H9 (cell line): ENCODE measurements at regions not wholly inside any gene's neighbourhood (a gene's known extent, or its start where the extent isn't known, plus 50 kb on each side); places are given as distances from the start of the nearest gene placed in this dataset.
A peak's percentile ranks its signal among the peaks of the same experiment; 100 is the strongest.

Experiments used
- DNase-seq: peaks from one replicate; pipeline ENCODE4 v3.0.0-alpha.2; 2017
- H2AFZ ChIP-seq: one replicate; pipeline ENCODE4 v1.6.1; 2013; ENCODE audit warnings: mild to moderate bottlenecking, low read length, control low read depth, moderate library complexity
- H2AK5ac ChIP-seq: 2 replicates; pipeline ENCODE4 v1.6.1; 2013; ENCODE audit warnings: low read length, control low read depth, mixed read lengths; ENCODE audit not compliant: insufficient read length
- H2BK120ac ChIP-seq: one replicate; pipeline ENCODE4 v1.6.1; 2013; ENCODE audit warnings: low read depth, mild to moderate bottlenecking, low read length, control low read depth, inconsistent platforms; ENCODE audit not compliant: poor library complexity, severe bottlenecking
- H2BK12ac ChIP-seq: 2 replicates; pipeline ENCODE4 v1.6.1; 2013; ENCODE audit warnings: low read length, control low read depth, mixed read lengths, low read depth; ENCODE audit not compliant: insufficient read length
- H2BK15ac ChIP-seq: 2 replicates; pipeline ENCODE4 v1.6.1; 2013; ENCODE audit warnings: low read depth, low read length, control low read depth
- H2BK20ac ChIP-seq: one replicate; pipeline ENCODE4 v1.6.1; 2013; ENCODE audit warnings: low read depth, mild to moderate bottlenecking, low read length, control low read depth, inconsistent platforms; ENCODE audit not compliant: poor library complexity, severe bottlenecking
- H2BK5ac ChIP-seq: 2 replicates; pipeline ENCODE4 v1.6.1; 2013; ENCODE audit warnings: low read length, control low read depth, mixed read lengths; ENCODE audit not compliant: insufficient read length
- H3K14ac ChIP-seq: 2 replicates; pipeline ENCODE4 v1.6.1; 2013; ENCODE audit warnings: low read length, control low read depth; ENCODE audit not compliant: insufficient read depth
- H3K18ac ChIP-seq: 2 replicates; pipeline ENCODE4 v1.6.1; 2013; ENCODE audit warnings: low read depth, mild to moderate bottlenecking, mixed read lengths, low read length, control low read depth; ENCODE audit not compliant: insufficient read length
- H3K23ac ChIP-seq: 2 replicates; pipeline ENCODE4 v1.6.1; 2013; ENCODE audit warnings: low read length, control low read depth, mixed read lengths, low read depth; ENCODE audit not compliant: insufficient read length
- H3K23me2 ChIP-seq: 2 replicates; pipeline ENCODE4 v1.6.1; 2013; ENCODE audit warnings: low read depth, mild to moderate bottlenecking, mixed read lengths, low read length, control low read depth; ENCODE audit not compliant: insufficient read length, poor library complexity, severe bottlenecking
- H3K27ac ChIP-seq: 2 replicates; pipeline ENCODE4 v1.5.1; 2013; ENCODE audit warnings: low read length, control low read depth, mixed read lengths, low read depth; ENCODE audit not compliant: insufficient read length
- H3K27me3 ChIP-seq: 2 replicates; pipeline ENCODE4 v1.6.1; 2013; ENCODE audit warnings: low read length, control low read depth, inconsistent platforms; ENCODE audit not compliant: insufficient read depth
- H3K4ac ChIP-seq: 2 replicates; pipeline ENCODE4 v1.6.1; 2013; ENCODE audit warnings: low read depth, mild to moderate bottlenecking, control low read depth, inconsistent platforms, low read length, moderate library complexity
- H3K4me1 ChIP-seq: 2 replicates; pipeline ENCODE4 v1.6.1; 2013; ENCODE audit warnings: low read length, control low read depth, inconsistent platforms; ENCODE audit not compliant: insufficient read depth
- H3K4me2 ChIP-seq: 2 replicates; pipeline ENCODE4 v1.6.1; 2013; ENCODE audit warnings: low read length, control low read depth, mixed read lengths; ENCODE audit not compliant: insufficient read length, insufficient read depth
- H3K56ac ChIP-seq: 2 replicates; pipeline ENCODE4 v1.6.1; 2013; ENCODE audit warnings: low read depth, mild to moderate bottlenecking, mixed read lengths, low read length, control low read depth; ENCODE audit not compliant: insufficient read length
- H3K79me1 ChIP-seq: 2 replicates; pipeline ENCODE4 v1.6.1; 2013; ENCODE audit warnings: low read depth, mild to moderate bottlenecking, moderate library complexity, low read length, control low read depth, inconsistent platforms; ENCODE audit not compliant: insufficient read depth, poor library complexity, severe bottlenecking
- H3K79me2 ChIP-seq: 2 replicates; pipeline ENCODE4 v1.6.1; 2013; ENCODE audit warnings: low read length, control low read depth, inconsistent platforms; ENCODE audit not compliant: insufficient read depth
- H3K9ac ChIP-seq: 2 replicates; pipeline ENCODE4 v1.6.1; 2013; ENCODE audit warnings: low read length, control low read depth, mixed read lengths; ENCODE audit not compliant: insufficient read length; ENCODE audit errors: extremely low read depth
- H3K9me3 ChIP-seq: one replicate; pipeline ENCODE4 v1.6.1; 2013; ENCODE audit warnings: low read depth, low read length, inconsistent platforms; ENCODE audit not compliant: control insufficient read depth
- H3T11ph ChIP-seq: one replicate; pipeline ENCODE4 v1.6.1; 2013; ENCODE audit warnings: mild to moderate bottlenecking, low read length, control low read depth, inconsistent platforms
- H4K20me1 ChIP-seq: one replicate; pipeline ENCODE4 v1.6.1; 2013; ENCODE audit not compliant: control insufficient read depth, insufficient read length, insufficient read depth
- H4K5ac ChIP-seq: 2 replicates; pipeline ENCODE4 v1.6.1; 2013; ENCODE audit warnings: low read depth, mild to moderate bottlenecking, mixed read lengths, low read length, control low read depth; ENCODE audit not compliant: insufficient read length
- H4K8ac ChIP-seq: replicated peaks from 2 replicates; pipeline ENCODE4 v1.6.1; 2013; ENCODE audit warnings: low read length, control low read depth, mixed read lengths, low read depth; ENCODE audit not compliant: insufficient read length
- H4K91ac ChIP-seq: 2 replicates; pipeline ENCODE4 v1.6.1; 2013; ENCODE audit warnings: low read depth, mild to moderate bottlenecking, moderate library complexity, mixed read lengths, low read length, control low read depth; ENCODE audit not compliant: insufficient read length
- H3K27ac Mint-ChIP-seq, 3 experiments: 2 replicates in 2 of 3; 3 replicates in 1 of 3; pipeline ENCODE4 v1.8.0; 2020 to 2021; ENCODE audit warnings: mixed read lengths in 3 of 3, mild to moderate bottlenecking in 1 of 3, moderate library complexity in 1 of 3
- H3K27me3 Mint-ChIP-seq: 2 replicates; pipeline ENCODE4 v1.8.0; 2021; ENCODE audit warnings: low read depth, mild to moderate bottlenecking, moderate library complexity, mixed read lengths
- H3K36me3 Mint-ChIP-seq, 3 experiments: 2 replicates in 2 of 3; 3 replicates in 1 of 3; pipeline ENCODE4 v1.8.0; 2020 to 2021; ENCODE audit warnings: low read depth in 3 of 3, mixed read lengths in 3 of 3; ENCODE audit not compliant: insufficient read depth in 1 of 3
- H3K4me1 Mint-ChIP-seq, 2 experiments: 2 replicates each; pipeline ENCODE4 v1.8.0; 2020; ENCODE audit warnings: mixed read lengths in 2 of 2
- H3K4me3 Mint-ChIP-seq, 2 experiments: 2 replicates in 1 of 2; 3 replicates in 1 of 2; pipeline ENCODE4 v1.8.0; 2020 to 2021; ENCODE audit warnings: mild to moderate bottlenecking in 2 of 2, mixed read lengths in 2 of 2, moderate library complexity in 1 of 2
- H3K9me3 Mint-ChIP-seq, 2 experiments: 2 replicates in 1 of 2; 3 replicates in 1 of 2; pipeline ENCODE4 v1.8.0; 2020; ENCODE audit warnings: mild to moderate bottlenecking in 2 of 2, mixed read lengths in 2 of 2, moderate library complexity in 1 of 2
- WGBS: extraction: QIAGEN DNeasy Blood & Tissue Kit; methylation state at CpG from one replicate; pipeline ENCODE4 v1.1.7; 2013; ENCODE audit warnings: missing lambda C conversion rate, low lambda C conversion rate, mixed read lengths; ENCODE audit not compliant: insufficient read length; ENCODE audit errors: extremely low coverage; 5-methylcytosine and 5-hydroxymethylcytosine counted together
- TF ChIP-seq, protein P1 (sequence below): fragments of 200-600 bp; sonication (generic); conservative IDR thresholded peaks from 3 replicates; pipeline ENCODE4 v1.8.0; 2021; ENCODE audit warnings: antibody characterized with exemption, mild to moderate bottlenecking

DNA sequence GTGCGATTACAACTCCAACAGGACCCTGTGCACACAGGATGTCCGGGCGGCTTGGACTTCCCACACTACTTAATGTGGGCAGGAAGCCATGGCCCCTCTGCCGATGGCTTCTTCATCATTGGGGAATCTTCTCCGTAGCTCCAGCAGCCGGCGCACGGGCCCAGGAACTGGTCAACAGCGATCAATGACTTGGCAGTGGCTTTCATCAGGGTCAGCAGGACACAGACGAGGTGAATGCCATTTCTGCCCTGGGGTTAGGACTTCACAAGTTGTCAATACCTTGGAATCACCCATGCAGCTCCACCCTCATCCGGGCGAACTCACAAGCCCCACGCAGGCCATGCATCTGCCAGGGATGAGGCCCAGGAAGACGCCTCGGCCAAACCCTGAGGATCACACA lies 645.7 kb downstream of the BRD1 start:
- H2BK12ac ChIP-seq: no peak overlapping the region
- no peaks in the 10 kb centered on the region for H3K9me3 ChIP-seq
- no peak overlapping the region for H2BK15ac ChIP-seq
- no peak overlapping the region for H3K18ac ChIP-seq
- H4K8ac ChIP-seq: no peak overlapping the region
- no peak overlapping the region for H3K14ac ChIP-seq
- peak overlapping the region in 1 of 3 experiments; percentile 18; a peak in 1 of 7 replicates for H3K27ac Mint-ChIP-seq
- peaks cover 2 to 6% of the 10 kb centered on the region in 2 experiments for H3K4me1 Mint-ChIP-seq
- no peak overlapping the region for H4K5ac ChIP-seq
- H4K20me1 ChIP-seq: no peaks in the 10 kb centered on the region
- TF ChIP-seq, protein P1, sequence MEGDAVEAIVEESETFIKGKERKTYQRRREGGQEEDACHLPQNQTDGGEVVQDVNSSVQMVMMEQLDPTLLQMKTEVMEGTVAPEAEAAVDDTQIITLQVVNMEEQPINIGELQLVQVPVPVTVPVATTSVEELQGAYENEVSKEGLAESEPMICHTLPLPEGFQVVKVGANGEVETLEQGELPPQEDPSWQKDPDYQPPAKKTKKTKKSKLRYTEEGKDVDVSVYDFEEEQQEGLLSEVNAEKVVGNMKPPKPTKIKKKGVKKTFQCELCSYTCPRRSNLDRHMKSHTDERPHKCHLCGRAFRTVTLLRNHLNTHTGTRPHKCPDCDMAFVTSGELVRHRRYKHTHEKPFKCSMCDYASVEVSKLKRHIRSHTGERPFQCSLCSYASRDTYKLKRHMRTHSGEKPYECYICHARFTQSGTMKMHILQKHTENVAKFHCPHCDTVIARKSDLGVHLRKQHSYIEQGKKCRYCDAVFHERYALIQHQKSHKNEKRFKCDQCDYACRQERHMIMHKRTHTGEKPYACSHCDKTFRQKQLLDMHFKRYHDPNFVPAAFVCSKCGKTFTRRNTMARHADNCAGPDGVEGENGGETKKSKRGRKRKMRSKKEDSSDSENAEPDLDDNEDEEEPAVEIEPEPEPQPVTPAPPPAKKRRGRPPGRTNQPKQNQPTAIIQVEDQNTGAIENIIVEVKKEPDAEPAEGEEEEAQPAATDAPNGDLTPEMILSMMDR: no peak
- H3K27me3 ChIP-seq: no peaks in the 10 kb centered on the region
- no peaks in the 10 kb centered on the region; a peak in 1 of 7 replicates for H3K36me3 Mint-ChIP-seq
- no peak overlapping the region for H2AK5ac ChIP-seq
- H3K23ac ChIP-seq: no peak overlapping the region
- WGBS: no CpG with 5 or more reads among the region's 15 CpGs
- H3K4ac ChIP-seq: no peak overlapping the region
- no peak overlapping the region for H3K27ac ChIP-seq
- DNase-seq: no peak
- H3K79me2 ChIP-seq: no peaks in the 10 kb centered on the region
- no peak overlapping the region for H2BK20ac ChIP-seq
- H3K9me3 Mint-ChIP-seq: peaks cover 0 to 3% of the 10 kb centered on the region in 2 experiments; a peak in 4 of 5 replicates
- H3K23me2 ChIP-seq: no peaks in the 10 kb centered on the region
- H2BK5ac ChIP-seq: no peak overlapping the region
- no peak overlapping the region for H3K4me2 ChIP-seq
- H3K56ac ChIP-seq: no peak overlapping the region
- no peak overlapping the region for H3K9ac ChIP-seq
- H3K4me1 ChIP-seq: no peaks in the 10 kb centered on the region
- no peak overlapping the region for H3K4me3 Mint-ChIP-seq
- no peaks in the 10 kb centered on the region for H3K79me1 ChIP-seq
- no peak overlapping the region for H2BK120ac ChIP-seq
- H4K91ac ChIP-seq: no peak overlapping the region
- H3K27me3 Mint-ChIP-seq: peaks cover 15% of the 10 kb centered on the region
- no peak overlapping the region for H2AFZ ChIP-seq
- H3T11ph ChIP-seq: no peak overlapping the region
